GM19324 (cell line): ENCODE measurements at regions not wholly inside any gene's neighbourhood (a gene's known extent, or its start where the extent isn't known, plus 50 kb on each side); places are given as distances from the start of the nearest gene placed in this dataset.

Source experiments
- ATAC-seq: cut with Tn5 transposase; IDR thresholded peaks from one replicate; pipeline ENCODE4 v1.9.1; 2021; ENCODE audit warnings: mild to moderate bottlenecking, moderate library complexity; ENCODE audit not compliant: unreplicated experiment, low FRiP score

DNA sequence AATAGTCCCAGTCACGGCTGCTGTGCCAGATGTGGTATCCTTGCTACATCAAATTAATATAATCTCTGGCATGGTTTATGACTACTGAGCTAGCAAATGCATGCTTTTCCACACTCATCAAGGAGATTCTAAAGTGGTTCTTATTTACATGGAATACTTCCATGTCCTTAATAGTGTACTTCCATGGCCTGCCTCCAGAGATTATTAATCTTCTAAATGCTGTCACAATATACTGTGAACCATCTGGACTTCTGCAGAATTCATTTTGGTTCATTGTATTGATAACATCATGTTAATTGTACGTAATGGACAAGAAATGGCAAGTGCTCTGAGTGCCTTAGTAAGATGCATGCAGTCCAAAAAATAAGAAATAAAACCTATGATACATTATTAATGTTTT, 230.8 kb downstream of the NUAK1 start:
- no peak for ATAC-seq

DNA sequence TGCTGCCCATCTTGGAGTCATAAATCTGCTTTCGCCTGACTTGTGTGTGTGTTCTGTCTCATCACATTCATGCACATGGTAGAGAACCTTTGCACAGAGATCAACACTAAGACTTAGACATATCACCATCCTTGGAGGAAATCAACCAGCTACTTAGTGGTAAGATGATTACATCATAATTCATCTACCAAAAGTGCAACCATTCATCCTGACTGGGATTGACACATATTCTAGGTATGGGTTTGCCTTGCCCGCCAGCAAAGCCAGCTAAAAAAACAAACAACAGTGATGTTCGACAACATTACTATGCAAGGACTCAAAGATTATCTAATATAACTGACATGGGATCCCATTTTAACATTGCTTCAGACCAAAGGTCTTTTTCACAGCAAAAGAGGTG, 228.7 kb downstream of the NUAK1 start:
- ATAC-seq: no peak

DNA sequence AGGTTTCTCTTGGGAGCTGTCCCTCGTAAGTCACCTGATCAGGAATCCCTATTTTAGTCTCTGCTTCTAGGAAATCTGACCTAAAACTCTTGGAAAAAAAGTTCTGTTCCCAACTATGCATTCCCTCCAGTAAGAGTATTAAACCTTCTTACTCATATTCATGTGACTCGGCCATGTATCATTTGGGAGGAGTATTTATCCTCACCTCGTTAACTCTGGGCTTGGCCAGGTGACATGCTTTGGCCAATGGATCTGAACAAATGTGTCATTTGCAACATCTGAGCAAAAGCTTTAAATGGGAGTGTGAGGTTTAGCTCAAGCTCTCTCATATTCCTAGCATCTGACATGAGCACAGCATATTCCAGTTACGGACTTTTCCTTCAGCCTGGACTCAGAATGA, 226.8 kb downstream of the NUAK1 start:
- ATAC-seq: no peak

DNA sequence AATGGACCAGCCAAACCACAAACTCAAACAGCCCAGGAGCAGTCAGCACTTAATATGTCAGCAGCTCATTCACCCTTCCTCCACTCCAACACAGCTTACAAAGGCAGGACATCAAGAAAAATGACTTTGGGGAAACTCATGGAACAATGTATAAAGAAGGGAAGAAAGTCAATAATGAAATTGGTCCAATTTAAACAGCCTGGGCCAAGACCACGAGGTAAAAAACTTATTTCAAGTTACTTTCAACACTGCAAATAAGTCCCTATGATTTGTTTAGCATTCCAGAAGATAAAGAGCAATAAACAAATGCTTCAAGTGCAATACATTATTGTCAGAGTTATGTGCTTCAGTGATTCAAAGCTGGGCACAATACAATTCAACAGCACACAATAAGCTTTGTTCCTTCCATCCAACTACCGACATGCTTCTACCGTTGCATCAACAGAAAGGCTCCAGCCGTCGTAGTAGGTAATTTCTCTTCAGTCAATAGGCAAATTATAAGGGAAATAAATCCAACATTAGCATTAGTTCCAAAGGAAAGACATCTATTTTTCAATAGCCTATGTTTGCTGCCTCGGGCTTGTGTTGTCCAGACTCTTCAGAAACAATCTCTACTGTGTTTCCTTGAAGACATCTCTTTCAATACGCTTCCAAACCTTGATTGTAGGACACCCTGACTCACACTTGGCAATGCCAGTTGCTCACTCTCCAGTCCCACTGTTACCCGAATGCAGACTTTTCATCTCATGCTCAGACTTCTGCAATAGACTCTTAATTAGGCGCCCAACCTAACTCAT, 225.7 kb downstream of the NUAK1 start:
- no peak for ATAC-seq

DNA sequence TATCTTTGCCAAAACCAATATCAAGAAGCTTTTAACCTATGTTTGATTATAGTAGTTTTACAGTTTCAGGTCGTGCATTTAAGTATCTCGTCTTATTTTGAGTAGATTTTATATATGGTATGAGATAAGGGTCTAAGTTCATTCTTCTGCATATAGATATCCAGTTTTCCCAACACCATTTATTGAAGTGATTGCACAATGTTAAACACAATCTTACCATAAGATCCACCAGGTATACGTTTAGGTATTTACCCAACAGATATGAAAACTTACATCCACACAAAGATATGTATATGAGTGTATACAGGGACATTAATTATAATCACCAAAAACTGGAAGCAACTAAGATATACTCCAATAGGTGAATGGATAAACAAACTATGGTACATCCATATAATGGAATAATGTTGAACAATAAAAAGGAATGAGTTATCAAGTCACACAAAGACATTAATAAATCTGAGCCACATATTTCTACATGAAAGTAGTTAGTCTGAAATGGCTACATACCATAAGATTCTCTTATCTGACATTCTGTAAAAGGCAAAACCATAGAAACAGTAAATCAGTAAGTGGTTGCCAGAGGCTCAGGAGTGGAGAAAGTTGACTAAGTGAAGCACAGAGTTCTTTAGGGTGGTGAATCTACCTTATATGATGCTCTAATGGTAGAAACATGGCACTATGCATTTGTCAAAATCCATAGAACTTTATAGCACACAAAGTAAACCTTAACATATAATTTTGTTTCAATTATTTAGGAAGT, 222.6 kb downstream of the NUAK1 start:
- no peak for ATAC-seq

DNA sequence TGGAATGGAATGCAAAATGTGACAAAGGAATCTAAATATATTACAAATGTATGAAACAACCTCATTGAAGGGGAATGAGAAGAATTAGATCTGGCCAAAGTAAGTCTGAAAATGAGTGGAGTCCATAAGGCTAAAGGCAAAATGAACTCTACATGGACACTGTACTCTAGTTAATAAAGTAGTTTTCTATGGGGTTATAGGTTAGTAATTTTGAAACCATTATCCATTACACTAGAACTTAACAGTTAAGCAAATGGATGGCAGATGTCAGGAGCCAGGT, 222.1 kb downstream of the NUAK1 start:
- no peak for ATAC-seq

DNA sequence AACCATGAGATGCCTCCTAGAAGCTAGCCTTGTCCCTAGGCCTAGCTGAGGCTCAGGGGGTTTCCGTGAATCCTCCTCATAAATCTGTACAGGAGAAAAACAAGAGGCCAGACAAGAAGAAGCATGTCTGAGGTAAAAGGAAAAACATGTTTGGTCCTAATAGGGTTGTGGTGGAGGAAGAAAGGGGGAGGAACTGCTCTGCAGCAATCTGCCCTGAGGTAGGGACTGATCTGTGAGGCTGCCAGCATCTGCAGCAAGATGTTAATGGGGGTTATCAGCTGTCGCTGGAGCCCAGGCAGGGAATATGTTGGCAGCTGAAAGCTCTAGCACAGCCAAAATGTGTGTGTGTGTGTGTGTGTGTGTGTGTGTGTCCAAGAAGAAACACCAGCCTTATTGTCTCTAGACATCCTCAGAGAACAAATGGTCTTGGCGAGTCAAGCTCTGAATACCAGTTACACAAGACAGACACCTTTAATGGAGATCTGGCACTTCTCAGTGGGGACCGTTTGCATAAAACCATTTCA, 218.5 kb downstream of the NUAK1 start:
- no peak for ATAC-seq

DNA sequence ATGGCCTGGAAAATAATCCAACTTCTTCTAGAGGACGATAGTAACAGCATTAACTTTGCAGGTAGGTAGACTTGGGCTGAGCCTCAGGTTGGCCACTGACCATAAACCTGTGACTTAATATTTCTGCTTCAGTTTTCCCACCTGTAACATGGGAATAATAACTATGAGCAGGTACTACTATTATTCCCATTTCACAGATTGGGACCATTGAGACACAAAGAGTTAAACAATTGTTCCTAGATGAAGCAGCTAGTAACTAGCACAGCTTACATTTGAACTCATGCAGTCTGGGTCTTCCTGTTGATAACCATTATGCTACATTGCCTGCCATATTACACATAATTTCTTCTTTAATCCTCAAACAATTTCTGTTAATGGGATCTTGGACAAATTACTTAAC, 217.7 kb downstream of the NUAK1 start:
- no peak for ATAC-seq

DNA sequence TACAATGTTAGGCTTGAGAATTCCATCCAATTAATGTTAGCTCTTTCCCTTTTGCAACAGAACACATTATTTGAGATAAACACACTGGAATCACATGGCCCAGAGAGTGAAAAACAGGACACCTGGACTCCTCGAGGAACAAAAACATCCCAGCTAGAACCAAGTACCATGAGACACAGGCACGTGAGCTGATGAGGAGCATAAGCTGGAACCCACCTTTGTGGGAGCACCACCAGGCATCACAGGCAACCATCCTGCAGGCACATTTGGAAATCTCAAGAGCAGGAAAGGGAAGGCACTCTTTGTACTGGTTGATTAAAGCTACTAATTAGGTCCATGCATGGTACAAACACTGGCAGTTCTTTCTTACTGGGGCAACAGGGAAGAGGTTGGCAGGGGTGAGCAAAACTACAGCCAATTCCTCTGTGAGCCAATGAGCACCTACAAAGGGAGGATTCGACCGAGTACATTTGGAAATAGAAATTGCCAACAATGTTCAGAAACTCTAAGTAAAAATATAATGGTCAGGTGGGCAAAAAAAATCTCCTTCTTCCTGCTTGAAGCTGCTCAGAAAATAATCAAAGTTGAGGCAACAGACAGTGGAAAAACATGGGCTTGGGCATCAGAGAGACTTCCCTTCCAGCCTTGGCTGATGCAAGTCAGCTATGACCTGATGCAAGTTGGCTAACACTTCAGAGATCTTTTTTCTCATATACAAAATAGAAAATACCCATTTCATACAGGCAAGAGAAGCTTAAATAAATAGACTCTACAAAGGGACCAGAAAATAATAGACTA, 216.7 kb downstream of the NUAK1 start:
- no peak for ATAC-seq

DNA sequence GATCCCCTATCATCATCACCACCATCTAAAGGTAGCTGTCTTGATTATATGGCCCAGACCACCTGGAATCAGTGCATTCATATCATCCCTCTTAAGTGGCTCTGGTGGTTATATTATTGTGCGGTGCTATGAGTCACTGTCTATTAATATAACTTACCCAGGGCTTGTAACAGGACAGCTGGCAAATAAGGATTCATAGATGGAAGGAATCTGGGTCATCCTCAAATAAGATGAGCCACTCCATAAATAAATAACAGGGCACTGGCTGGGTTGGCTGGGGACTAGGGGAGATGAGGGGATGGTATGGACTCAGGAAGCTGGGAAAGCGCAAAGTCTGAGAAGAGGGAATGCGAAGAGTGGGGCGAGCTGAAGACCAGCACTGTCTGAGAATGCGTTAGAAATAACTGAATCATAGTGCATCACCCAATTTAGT, 216.1 kb downstream of the NUAK1 start:
- no peak for ATAC-seq

DNA sequence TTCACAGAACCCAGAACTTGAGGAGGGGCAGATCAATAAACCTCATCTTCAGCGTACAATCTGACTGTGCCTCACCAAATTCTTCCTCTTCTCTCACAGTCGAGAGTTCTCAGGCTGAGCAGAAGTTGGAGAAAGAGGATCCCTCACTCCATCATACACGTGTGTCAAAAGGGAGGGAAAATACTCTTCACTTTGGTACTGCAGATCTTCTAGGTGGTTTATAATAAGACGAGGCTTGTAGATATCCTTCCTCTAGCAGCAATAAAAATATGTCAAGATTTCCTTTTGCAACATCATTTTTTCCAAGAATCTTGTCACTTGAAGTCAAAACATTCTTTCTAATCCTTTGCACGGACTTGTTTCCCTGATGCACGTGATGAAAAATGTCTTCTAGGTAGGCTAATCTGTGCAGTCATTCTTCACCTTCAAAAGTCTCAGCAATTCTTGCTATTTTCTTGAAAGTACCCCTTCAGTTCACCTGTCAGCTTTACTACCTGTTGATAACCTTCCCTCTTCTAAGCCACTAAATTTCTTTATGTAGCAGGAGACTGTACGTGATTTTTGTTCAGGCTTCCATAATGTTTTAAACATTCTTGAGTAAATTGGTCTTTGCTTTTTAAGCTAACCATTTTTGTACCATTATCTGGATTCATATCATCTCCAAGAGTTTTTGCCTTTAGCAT, 214.1 kb downstream of the NUAK1 start:
- no peak for ATAC-seq

DNA sequence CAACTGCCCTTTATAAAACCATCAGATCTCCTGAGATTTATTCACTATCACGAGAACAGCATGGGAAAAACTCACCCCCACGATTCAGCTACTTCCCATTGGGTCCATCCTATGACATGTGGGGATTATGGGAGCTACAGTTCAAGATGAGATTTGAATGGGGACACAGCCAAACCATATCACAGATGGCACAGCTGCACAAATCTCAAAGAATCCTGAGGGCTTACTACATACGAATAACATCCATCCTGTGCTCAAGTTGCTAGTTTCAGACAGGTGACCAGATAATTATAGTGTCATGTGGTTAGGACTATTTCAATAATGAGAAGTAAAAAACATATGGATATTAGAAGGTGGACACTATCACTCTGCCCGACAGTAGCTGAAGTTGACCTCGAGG, 211.2 kb downstream of the NUAK1 start:
- ATAC-seq: no peak

DNA sequence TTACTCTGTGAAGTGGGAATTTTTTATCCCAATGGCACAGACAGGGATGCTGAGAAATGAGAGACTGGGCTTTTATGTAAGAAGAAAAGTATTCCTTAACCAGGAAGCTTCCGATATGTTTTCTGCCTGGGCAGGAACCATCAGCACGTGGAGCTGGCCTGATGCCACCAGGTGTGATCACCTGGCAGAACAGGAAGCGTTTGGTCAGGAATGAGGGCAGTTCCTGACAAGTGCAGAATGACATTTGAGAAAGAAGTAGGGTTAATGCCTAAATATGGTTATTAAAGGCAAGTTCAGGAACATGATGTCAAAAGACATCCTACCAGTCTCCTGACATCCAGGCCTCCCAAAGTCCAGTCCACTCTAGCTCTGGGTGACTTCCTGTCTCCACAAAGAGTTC, 210.3 kb downstream of the NUAK1 start:
- no peak for ATAC-seq

DNA sequence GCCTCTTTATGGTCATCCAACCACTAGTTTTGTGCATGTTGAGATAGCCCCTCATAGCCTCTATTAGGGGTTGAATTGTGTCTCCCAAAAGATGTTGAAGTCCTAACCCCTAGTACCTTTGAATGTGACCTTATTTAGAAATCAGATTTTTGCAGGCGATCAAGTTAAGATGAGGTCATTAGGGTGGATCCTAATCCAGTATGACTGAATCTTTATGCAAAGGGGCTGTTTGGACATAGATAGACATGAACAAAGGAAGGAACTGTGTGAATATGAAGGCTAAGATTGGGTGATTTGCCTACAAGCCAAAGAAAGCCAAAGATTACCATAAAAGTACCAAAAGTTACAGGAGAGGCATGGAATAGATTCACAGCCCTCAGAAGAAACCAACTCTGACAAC, 209.6 kb downstream of the NUAK1 start:
- ATAC-seq: no peak

DNA sequence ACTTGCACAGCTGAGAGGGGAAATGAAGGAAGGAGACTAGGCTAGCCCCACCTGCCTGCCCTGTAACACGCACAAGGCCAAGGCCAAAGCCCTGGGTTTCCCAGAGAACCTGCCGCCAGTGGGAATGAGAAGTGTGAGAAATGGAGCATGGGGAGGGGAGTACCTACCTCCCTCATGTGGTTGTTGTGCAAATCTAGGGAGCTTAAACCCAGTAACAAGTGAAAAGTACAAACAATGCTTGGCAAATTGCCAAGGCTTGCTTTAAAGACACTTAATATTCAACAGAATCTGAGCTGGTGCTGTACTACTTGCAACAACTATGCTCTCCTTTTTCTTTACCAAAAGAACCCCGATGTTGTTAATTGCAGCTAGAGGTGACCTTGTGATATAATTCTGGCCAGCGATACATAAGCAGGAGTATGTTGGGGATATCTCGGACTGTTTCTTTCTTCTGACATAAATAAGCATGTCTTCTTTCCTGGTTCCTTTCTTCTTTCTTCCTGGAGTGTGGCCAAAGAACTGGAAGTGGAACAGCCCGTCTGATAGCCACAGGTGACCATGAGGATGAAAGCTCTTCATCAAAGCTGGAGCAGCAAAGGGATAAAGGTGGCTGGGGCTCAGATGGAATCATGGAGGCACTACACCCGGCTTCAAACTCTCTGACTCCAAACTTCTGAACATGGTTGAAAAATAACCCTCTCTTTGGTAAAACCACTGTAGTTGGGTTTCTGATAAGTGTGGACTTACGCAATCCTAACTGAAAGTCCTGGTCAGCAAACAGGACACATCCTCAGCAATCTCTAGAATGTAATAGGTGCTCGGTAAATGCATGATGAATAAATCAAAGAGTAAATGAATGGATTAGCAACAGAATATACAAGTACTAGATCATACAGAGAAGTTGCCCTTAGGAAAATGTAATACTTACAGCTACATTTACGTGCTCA, 207.9 kb downstream of the NUAK1 start:
- no peak for ATAC-seq

DNA sequence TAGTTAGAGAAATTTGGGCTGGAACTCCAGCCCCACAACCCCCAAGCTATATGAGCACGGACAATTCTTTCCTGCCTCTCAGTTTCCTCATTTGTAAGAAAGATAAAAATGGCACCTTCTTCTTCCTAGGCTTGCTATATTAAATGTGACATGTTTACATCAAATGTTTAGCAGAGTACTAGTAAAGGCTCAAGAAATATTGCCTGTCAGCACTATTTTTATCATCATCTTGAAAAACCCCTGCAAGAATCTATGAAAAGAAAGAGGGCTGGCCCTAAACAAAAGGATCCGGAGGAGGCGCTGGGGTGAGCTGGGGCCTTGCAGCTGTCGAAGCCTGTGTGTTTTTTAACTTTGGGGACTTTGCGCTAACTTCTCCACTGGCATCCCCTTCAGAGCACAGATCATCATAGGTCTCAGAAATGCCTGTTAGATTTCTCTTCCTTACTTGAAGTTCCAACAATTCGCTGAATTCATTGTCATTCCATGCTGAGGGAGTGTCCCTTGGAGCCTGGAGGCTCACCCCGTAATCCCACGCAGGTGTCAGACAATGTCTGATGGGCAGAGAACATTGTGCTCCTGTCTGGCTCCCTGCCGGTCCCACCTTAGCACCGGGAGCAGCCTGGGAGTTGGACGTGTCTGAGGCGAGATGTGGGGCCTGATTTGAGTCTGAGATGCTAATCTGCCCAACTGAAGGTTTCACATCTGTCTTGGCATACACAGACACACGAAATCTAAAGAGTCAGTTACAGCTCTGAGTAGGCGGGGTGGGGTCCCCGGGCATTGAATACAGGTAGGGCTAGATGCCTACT, 206.8 kb downstream of the NUAK1 start:
- no peak for ATAC-seq

DNA sequence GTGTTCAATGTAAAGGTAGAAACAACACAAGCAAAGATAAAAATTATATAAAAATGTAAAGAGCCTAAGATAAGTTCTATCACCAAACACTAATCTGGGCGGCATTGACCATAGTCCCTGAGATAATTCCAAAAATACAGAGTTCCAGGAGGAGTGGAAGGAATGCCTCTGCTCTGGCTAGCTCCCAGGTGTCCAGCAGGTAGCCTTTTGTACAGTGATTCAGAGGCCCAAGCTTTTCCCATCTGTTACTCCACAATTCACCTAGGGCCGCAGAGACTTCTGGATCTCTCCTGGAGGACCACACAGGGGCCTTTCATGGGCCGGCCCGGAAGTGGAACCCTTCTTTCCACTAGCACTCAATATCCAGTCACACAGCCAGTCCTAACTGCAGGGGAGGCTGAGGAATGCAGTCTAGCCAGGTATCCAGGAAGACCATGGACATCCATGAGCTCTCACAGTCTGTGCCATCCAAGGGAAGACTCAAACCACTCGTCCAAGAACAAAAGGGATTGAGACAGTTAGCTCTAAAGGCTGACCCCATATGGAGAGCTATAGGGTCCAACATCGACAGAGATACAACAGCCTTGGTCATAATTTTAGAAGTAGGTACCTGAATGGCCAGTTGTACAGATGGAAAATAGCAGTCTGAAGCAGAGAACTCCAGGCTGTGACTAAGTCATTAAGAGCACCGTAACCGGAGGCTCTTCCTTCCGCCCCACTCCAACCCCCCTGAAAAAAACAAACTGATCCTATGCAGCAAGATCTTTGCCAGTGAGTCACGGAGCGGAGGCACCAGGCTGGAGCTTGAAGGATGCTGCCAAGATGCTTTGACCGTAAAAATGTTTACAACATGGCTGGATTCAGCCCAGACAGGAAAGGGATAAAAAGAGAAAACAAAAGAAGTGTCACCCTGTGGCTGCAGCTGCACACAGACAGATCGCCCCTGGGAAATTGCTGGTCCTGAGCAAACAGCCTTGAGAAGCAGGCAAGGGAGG, 204.8 kb downstream of the NUAK1 start:
- ATAC-seq: no peak

DNA sequence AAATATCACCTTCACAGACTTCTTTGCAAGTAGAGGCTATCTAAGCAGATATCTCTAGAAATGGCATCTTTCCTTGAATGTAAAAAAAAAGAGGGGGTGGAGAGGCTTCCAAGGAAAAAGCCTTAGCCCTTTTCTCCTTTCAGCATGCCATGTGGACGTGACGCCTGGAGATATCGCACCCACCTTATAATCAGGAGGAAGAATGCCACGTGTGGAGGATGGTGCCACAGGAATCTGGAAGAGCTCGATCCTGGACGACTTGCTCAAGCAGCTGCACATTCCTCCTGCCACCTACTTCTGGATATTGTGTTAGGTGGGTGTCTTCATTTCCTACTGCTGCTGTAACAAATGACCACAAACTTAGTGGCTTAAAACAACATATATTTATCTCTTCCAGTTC, 203.6 kb downstream of the NUAK1 start:
- ATAC-seq: no peak
